Right renal cortex interstitium (tissue), 3 donors: ENCODE measurements at regions not wholly inside any gene's neighbourhood (a gene's known extent, or its start where the extent isn't known, plus 50 kb on each side); places are given as distances from the start of the nearest gene placed in this dataset.
"Not testable (repeated sequence)": the region's sequence is repeated elsewhere in the genome, so short reads cannot be mapped to it uniquely, and the experiment has no call there.

Experiments
- DNase-seq, 3 donors: peaks; one replicate each; pipeline ENCODE4 v3.0.0-alpha.2; 2013; ENCODE audit warnings: low read depth in 3 of 3, low spot score in 2 of 3

DNA sequence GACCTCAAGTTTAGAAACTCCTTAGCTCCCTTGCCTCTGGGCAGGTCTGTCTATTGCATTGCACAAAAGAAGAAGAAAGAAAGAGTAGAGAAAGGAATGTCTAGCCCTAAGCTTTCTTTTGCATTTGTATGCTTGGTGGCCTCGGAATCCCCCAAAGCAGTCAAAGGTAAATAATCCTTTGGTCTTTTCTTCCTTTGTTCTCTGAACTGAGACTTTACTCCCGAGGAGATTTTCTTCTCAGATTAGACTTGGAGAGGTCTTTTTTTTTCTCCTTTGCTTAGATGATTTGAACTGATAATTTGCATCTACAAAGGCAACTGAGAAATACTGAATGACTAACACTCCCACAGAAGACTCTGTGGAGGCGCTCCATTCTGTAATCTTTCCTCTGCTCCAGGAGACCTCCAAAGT, 93.2 kb downstream of the AKR1D1 start:
- DNase-seq: no peak

DNA sequence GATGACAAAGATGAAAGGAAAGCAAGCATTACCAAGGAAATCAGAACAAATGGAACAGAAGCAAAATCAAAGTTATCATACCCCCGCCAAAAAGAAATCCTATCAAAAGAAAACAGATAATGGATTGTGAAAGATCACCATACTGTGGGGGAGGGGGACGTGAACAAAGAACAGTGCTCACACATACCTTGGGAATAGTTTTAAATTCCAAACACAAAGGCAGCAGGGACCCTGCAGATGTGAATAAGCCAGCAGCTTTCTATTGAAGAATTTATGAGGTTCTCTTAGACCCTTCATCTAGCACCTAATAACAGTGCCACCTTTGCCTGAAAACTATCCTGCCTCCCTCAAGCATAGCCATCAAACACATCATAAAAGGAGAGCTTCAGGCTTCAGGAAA, 94.0 kb downstream of the AKR1D1 start:
- no peak for DNase-seq

DNA sequence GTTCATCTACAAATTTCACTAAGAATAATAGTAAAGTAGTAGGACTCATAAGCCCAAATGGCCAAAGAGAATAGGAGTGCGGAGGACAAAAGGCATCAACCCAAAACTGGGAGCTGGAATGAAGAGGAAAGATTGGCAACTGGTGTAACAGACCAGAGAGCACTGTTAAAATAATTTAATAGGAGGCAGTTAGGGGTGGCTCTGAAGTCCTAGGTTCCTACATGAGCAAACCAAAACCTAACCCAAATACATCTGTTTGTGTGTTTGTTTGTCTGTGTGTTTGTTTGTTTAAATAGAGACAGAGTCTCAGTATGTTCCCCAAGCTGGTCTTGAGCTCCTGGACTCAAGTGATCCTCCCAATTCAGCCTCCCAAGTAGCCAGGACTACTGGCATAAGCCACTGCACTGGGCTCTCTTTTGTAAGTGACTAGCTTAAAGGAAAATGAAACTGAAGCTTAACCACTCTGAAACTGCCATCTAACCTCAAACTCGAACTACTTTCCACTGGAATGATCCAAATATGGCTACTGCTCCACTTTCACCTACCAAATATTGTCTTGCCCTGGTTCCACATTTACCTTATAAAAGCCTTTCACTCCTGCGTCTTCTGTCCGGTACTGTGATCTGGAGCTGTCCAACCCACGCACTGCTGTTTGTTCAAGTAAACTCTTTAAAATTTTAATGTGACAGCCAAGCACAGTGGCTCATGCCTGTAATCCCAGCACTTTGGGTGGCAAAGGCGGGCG, 94.9 kb downstream of the AKR1D1 start:
- DNase-seq: no peak

DNA sequence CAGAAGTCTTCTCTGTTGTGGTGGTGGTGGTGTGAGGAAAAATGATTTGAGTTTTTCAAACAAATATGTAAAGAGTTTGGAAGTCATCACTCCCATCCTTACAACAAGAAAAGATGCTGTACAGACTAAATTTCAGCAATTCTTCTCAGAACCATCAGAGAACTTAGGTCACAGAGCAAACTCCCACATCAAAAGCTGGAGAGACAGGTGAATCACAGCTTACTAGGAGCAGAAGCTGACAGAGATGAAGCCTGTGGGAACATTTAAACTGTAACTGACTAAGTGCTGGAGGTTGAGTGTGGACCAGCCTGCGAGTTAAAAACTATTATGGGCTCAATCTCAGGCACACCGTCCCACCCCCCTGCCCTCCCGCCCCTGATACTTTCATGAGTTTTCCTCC, 97.3 kb downstream of the AKR1D1 start:
- no peak for DNase-seq

DNA sequence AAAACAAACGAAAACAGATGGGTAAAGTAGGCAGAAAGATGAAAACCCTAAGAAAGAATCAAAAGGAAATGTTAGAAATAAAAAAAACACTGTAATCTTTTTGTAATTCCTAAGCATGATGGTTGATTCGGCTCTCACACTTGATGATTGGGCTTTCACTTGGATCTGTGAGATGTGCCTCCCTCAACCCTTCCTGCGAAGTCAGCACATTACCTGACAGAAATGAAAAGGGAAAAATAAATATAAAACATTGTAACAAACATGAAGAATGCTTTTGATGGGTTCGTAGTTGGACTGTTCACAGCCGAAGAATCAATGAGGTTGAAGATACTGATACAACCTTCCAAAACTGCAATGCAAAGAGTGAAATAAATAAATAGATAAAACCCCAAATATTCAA, 99.8 kb downstream of the AKR1D1 start:
- DNase-seq: no peak

DNA sequence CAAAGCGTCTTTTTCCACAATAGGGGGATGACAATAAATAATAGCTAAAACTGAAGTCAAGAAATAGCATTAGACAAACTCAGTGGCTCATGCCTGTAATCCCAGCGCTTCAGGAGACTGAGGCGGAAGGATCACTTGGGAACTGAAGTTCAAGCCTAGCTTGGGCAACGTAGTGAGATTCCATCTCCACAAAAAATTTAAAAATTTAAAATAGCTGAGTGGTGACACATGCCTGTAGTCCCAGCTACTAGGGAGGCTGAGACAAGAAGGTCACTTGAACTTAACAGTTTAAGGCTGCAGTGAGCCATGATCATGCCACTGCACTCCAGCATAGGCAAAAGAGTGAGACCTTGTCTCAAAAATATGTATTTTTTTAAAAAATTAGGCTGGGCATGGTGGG, 107.9 kb downstream of the AKR1D1 start:
- no peak for DNase-seq

DNA sequence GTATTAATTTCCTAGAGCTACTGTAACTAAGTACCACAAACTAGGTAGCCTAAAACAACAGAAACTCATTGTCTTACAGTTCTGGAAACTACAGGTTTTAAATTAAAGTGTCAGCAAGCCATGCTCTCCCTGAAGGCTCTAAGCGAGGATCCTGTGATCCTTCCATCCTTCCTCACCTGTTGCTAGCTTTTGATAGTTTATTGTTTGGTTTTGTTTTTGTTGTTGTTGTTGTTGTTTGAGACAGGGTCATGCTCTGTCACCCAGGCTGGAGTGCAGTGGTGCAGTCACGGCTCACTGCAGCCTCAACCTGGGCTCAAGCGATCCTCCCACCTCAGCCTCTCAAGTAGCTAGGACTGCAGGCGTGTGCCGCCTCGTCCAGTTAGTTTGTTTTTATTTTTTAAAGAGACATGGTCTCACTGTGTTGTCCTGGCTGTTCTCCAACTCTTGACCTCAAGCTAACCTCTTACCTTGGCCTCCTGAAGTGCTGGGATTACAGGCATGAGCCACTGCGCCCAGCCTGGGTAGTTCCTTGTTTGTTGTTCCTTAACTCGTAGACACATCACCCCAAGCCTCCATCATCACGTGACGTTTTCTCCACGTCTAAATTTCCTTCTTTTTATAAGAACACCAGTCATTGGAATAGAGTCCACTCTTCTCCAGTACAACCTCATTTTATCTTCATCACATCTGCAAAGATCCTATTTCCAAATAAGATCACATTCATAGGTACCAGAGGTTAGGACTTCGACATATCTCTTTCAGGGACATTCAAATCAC, 109.1 kb downstream of the AKR1D1 start:
- no peak for DNase-seq

DNA sequence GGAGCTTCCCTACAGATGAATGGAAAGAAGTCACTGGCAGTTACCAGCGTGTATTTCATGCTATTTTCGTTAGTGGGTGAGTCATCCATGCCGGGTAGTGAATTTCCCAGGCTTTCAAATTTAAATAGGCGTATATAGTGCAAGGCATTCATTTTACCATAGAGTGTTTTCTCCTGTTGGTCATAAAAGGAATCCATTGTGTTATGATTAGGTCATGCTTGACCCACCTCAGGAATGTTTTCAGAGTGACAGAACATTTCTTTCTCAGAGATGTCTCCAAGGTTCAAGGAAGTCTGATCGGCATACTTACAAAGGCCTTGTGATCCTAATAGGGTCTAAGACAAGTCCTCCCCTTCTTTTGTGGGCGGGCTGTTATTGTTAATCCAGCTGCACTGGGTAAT, 110.7 kb downstream of the AKR1D1 start:
- no peak for DNase-seq

DNA sequence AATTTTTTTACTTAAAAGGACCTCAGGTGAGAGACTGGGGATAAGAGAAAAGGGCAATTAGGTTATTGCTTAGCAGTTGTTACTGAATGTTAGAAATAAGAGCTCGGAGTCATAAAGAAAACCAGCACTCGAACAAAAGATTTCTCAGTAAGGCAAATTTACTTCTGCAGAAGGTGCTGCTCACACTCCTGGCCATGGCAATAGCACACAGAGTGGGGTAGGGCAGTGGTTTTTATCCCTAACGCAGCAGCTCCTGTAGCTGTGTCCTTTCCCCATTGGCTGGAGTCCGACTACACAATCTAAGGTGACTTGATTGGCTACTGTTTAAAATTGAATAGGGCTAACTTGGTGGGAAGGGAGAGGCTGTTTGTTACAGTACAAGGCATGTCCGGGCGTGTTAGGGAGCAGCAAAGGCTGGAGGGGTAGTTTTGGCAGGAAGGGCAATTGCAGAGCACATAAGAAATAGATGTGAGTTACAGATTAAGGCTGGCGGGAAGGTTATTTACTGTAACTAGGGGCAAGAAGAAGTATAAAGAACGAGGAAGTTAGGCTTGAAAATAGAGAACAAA, 112.1 kb downstream of the AKR1D1 start:
- no peak for DNase-seq

DNA sequence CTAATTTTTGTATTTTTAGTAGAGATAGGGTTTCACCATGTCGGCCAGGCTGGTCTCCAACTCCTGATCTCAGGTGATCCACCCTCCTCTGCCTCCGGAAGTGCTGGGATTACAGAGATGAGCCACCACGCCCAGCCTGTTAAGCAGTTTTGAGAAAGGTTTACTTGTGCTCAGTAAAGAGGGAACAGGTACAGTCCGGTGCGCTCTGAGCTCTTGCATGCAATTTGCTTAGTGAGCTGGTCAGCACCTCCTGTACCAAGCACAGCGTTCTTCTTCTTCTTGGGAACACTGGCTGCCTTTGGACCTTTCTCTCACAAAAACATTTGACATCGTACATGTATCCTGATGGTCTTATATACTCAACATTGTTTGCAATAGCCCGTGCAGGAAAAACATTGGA, 118.3 kb downstream of the AKR1D1 start:
- DNase-seq: no peak

DNA sequence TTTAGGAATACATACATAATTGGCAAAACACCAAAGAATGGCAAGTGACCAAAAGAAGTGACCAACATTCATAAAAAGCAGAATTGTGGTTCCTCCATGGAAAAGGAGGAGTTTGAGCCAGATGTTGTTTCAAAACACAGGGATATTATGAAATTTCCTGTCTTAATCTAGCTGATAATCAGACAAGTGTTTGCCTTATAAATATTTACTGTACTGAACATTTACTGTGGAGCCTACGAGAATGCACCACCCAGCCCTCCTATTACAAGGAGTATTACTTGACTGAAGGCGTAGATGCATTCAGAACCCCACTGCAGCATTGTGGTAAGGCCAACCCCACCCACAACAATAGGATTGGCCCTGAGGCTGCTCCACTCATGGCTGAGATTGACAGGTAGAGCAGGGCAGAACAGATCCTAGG, 118.9 kb downstream of the AKR1D1 start:
- no peak for DNase-seq

DNA sequence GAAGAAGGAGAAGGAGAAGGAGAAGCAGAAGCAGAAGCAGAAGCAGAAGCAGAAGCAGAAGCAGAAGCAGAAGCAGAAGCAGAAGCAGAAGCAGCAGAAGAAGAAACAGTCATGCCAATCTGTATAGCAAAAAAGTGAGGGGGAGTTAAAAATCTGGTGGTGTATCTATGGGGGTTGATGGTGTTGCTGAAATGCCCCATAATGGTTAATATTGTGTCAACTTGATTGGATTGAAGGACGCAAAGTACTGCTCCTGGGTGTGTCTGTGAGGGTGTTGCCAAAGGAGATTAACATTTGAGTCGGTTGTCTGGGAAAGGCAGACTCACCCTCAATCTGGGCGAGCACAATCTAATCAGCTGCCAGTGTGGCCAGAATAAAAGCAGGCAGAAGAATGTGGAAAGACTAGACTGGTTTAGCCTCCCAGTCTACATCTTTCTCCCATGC, 120.3 kb downstream of the AKR1D1 start:
- not testable (repeated sequence) for DNase-seq

DNA sequence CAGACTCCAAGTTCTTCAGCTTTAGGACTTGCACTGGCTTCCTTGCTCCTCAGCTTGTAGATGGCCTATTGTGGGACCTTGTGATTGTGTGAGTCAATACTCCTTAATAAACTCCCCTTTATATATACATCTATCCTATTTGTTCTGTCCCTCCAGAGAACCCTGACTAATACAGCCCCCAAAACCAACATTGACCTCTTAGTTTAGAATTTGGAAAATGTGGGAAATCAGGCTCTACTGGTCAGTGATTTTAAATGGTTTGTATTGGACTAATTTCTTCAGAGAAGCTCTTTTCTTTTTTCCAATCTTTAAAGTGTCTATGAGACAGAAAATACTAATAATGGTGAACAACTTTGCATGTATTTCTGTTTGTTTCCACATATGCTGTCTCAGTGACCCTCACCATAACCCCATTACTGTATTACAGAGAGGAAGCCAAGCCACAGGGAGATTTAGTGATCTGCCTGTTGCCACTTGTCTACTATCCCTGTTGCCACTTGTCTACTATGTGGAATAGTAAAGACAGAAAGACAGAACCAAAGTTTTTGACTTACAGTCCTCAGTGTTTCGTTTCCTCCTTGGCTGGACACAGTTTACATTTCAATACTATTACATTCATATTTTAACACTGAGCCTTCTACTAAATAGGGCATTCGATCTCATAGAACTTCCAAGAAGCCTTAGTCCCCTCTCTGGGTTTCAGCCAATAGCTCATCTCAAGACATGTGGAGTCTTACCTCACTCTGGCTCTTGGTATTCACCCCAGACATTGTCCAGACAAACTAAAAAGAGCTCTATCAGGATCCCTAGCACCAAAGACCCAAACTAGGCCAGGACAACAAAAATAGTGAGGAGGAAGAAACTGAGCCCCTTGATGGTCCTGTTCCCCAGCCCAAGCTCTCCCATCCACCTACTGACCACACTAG, 121.0 kb downstream of the AKR1D1 start:
- DNase-seq: no peak

DNA sequence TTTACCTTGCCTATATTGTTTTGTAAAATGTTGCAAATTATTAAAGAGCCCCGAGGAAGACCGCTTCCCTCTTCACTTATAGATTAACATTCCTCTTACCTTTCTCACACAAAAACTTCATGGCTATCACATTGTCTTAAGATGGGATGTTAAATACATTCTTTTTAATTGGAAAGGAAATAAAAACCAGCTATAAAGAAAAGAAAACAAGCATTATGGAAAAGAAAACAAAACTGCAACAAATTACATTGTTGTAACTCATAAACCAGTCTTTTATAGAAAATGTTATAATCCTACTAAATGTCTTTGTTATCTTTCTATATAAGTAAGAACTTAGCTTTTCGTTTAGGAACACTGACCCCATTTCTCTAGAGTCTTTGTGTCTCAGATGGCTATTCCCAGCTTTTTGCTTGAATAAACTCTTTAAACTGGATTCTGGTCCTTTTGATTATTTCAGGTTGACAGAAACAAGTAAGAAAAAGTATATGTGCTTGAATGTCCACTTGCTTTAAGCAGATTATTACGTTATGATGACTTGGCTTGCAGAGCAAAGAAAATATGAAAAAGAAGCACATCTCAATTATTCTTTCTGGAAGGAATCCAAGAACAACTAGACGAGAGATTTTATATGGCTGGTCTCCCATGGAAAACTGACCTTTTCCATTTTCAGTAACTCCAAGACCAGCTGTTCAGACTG, 128.2 kb downstream of the AKR1D1 start:
- no peak for DNase-seq

DNA sequence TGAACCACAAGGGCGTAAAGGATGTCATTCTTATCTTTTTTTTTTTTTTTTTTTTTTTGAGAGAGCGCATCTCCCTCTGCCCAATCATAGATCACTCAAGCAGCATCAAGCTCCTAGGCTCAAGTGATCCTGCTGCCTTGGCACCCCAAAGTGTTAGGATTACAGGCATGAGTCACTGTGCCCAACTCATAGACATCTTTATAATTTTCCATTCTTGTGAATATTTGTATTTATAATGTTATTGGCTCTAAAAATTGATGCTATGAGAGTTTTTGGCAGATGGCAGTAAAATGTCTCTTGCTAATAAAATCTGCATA, 128.7 kb downstream of the AKR1D1 start:
- DNase-seq: no peak

DNA sequence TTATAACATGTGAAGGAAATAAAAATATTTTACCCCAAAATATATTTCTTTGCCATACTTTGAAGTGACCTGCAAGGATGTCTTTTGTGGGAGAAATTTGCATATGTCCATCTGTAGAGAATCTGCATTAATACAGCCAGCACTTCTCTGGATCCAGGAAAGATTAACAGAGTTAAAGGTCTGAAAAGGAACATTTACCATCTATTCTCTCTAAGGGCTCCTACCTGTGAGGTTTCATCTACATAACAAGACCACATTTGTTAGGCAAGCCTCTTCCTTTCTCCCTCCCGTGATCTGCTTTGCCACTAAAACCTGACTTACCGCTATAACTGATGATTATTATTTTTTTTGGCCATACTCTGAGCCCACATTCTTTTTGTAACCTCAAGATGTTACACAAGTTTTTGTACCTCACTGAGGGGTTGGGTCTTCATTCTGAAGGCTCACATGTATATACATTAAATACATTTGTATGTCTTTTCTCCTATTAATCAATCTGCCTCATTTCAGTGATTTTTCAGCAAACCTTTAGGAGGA, 129.4 kb downstream of the AKR1D1 start:
- DNase-seq: no peak

DNA sequence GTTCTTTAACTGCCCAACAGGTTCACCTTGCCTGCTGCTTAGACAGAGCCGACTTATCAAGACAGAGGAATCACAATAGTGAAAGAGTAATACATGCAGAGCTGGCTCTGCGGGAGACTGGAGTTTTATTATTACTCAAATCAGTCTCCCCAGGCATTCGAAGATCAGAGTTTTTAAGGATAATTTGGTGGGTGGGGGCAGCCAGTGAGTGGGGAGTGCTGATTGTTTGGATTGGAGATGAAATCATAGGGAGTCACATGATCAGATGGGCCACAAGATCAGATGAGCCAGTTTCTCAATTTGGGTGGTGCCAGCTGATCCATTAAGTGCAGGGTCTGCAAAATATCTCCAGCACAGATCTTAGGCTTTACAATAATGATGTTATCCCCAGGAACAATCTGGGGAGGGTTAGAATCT, 131.3 kb downstream of the AKR1D1 start:
- no peak for DNase-seq

DNA sequence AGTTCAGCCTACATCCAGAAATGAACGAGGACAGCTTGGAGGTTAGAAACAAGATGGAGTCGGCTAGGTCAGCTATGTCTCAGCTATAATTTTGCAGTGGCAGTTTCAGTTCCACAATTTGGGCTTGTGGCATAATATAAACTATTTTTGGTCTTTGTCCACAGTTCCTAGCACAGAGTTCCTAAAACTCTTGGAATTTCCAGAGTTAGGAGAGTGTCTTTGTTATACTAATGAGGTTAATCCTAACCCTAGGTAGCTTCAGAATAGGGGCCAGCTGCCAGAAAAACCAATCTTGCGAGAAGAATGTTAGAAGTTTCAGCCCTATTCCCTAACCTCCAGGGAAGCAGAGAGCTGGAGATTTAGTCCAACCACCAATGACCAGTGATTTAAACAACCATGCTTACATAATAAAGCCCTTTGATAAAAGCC, 131.9 kb downstream of the AKR1D1 start:
- DNase-seq: no peak

DNA sequence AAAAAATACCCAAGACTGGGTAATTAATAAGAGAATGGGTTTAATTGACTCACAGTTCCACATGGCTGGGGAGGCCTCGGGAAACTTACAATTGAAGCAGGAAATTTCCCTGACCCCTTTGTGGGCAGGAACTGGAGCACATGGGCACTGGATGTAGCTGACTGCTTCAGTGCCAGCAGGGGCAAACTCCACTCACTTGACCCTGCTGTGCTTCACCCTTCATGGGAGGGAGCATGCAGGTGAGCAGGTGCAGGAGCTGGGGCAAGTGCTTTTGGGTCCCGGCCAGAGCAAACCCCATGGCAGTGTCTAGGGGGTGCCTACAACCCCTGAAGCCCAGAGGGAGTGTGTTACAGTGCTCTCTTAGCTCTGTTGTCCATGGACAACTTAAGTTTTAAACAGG, 132.6 kb downstream of the AKR1D1 start:
- no peak for DNase-seq

DNA sequence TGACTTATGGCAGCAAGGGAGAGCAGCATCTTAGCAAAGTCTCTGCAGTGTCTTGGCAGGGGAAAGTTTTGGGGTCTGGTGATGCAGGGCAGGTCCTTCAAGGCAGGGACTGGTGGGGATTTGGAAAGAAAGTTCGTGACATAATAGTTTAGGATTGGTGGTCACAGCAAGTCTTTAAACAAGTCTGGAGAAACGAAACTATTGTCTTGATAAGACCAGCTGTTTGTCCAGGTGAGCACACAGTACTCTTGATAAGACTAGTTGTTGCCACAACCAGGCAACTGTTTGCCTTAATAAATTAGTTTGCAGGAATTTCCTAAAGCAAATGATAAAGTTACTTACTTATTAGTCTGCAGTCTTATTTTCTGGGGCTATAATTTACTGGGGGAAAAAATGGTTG, 136.1 kb downstream of the AKR1D1 start:
- no peak for DNase-seq
